NCI-H1417 treated with DMSO at 0.1 percent for 48 hours (cell line): ENCODE measurements at regions not wholly inside any gene's neighbourhood (a gene's known extent, or its start where the extent isn't known, plus 50 kb on each side); places are given as distances from the start of the nearest gene placed in this dataset.

Experiments
- DNase-seq: peaks from one replicate; lab custom pipeline; 2025; lab: John Stamatoyannopoulos, UW

- DNase-seq: no peak
Measured at GRCh38 chr11:116598556-116598955, 174.2 kb downstream of the BUD13 start.

DNA sequence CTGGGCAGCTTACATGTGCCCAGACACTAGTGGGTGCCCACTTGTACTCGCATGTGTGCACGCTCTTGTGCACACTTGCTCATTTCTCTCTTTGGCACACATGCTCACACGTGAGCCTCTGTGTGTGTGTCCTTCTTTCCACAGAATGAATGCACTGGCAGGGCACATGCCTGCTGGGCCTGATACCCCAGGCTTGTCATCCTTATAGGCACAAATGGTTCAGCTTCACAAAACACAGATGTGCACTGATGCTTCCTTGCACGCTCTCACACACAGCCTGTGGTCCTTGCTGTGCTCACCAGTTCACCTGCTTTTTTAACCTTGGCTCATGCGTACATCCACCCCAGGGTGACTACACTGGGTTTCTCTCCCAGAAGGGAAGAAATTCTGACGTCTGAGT, 174.8 kb downstream of the BUD13 start:
- DNase-seq: no peak

- DNase-seq: no peak
Measured at GRCh38 chr11:116596346-116597260, 176.2 kb downstream of the BUD13 start.

DNA sequence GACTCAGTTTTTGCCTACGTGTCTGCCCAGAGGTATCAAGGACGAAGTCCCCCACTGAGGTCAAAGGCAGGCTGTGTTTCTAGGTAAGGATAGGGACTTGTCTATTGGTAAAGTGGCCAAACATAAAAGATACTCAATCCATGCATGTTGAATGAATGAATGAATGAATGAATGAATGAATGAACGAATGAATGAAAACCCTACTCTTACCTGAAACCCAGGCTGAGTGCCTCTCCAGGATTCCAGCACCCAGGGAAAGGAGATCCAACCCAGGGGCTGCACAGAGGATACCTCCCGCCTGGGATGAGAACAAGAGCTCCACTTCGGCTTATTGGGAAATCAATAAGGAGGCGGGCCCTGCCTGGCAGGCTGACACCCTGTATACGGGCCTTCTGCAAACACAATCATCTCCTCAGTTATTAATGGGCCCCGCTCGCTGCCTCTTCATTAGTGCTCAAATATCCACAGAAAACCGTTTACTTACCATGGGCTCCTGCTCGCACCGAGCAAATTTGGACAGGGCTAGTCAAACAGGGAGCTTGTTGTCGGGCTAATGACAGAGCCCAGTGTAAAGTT, 177.4 kb downstream of the BUD13 start:
- peak; percentile 92 for DNase-seq

DNA sequence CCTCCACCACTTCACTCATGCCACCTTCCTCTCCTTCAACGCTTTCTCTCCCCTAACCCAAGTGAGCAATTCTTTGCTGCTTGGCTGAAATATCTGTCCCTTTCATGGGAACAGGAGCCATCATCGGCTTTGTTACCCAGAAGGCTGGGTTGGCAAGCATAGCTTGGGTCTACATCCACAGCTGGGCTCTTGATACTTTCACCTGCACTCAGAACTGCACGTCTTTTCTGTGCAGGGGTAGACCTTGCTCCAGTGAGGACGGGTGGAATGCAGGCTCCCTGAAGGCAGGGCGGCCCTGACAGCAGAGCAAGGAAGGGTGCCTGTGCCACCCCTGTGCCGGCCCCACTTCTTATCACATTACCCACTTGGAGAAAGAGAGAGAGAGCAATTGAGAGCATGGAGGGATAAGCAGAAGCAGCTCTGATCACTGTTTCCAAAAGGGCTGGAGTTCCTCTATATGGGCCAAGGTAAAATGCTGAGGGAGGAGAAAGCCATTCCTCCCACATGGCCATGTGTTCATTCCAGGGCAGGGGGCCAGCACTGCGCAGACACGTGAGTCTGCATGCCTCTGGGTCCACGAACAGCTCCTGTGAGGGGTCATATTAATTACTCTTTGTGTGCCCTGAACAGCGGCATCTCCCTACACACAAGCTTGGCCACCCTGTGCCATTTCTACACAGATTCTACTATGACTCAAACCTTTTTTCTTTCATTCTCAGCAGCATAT, 181.8 kb downstream of the BUD13 start:
- DNase-seq: no peak

DNA sequence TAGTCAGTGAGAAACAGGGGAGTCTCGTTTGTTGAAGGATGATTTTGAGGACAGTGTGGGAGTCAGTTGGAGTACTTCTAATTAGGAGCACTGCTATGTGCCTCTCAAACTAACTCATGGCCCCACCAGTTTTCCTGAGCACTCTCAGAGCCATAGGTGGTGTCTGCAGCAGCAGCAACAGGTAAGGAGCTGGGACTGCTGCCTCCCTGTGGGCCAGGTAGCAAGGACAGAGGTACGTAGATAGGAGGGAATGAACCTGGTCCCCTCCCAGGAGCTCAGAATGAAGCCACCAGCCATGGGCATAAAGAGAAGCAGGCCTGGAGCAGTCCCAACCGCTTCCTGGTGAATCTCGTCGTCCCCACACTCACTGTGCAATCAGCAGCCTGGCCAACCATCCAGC, 183.4 kb downstream of the BUD13 start:
- no peak for DNase-seq

GRCh38 chr11:116586392-116586791, 186.4 kb downstream of the BUD13 start:
- no peak for DNase-seq

- DNase-seq: no peak
Measured at GRCh38 chr11:116582571-116582970, 190.2 kb downstream of the BUD13 start.

- no peak for DNase-seq
Measured at GRCh38 chr11:116581349-116581748, 191.4 kb downstream of the BUD13 start.

- DNase-seq: peak; percentile 60
Measured at GRCh38 chr11:116580799-116581198, 192.0 kb downstream of the BUD13 start.

DNA sequence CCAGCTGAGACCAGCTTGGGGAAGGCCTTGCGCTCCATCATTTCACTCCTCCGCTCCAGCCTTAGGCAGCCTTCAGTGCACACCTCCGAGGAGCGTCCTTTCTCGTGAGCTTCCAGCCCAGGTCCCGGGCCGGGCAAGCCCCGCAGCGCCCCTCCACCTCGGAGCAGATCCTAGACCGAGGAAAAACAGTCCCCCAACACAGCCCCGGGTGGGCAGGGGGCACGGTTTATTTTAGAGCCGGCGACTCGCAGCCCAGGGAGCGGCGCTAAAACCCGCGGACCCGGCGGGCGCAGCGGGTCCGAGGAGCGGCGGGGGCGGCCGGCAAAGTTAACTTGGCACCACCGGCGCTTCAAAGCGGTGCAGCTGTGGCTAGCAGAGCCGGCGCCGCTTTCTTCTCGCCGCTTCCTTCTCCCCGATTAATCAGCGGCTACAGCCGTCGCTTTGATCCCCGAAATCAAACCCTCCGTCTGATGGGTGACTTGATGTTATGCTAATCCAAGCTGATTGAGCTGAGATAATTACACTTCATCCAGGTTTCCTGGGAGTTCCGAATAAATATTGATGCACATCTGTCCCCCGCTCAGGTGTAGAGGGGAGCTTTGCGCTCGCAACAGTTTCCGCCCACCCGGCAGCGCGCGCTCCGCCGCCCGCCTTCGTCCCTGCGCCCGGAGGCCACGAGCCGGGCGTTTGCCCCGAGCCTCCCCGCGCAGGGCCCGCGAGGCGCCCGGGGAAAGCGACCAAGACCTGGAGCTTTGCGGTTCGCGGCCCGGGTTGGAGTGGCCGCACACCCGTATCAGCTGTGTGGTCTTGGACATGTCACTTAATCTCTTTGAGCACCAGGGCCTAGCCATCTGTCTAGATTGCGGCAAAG, 192.7 kb downstream of the BUD13 start:
- DNase-seq: no peak

- no peak for DNase-seq
Measured at GRCh38 chr11:116579031-116579653, 193.6 kb downstream of the BUD13 start.

DNA sequence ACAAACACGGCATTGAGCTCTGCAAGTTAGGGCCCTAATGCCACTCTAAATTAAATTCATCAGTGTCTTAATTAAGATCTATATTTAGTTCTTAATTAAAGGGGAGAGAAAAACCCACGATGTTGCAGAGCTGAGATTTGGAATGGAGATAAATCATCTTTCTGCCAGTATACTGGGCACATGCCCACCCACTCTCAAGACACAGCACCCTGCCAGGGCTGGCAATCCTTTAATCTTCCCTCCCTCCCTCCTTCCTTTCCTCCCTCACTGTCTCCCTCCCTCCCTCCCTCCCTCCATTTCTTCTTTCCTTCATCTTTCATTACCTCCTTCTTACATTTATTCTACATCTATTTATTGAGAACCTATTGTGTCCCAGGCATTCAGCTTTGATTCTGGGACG, 194.8 kb downstream of the BUD13 start:
- no peak for DNase-seq

DNA sequence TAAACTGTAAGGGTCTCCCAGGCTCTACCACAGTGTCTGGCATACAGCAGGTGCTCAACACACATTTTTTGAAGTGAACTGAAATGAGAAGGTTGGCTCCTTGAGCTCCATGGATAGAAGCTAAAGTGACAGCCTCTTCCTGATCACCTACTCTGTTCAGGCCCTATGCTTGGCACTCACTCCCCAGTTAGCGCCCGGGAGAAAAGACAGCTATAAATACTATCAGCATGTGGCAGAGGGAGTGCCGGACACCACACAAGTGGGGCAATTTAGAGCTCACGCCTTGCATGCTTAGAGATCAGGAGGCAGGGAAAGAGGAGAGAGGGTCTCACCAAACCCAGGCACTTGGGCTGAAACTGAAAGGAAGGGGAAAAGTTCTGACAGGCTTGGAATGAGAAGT, 195.5 kb downstream of the BUD13 start:
- DNase-seq: no peak

GRCh38 chr11:116576526-116576925, 196.3 kb downstream of the BUD13 start:
- no peak for DNase-seq

GRCh38 chr11:116567721-116568242, 205.0 kb downstream of the BUD13 start:
- no peak for DNase-seq

DNA sequence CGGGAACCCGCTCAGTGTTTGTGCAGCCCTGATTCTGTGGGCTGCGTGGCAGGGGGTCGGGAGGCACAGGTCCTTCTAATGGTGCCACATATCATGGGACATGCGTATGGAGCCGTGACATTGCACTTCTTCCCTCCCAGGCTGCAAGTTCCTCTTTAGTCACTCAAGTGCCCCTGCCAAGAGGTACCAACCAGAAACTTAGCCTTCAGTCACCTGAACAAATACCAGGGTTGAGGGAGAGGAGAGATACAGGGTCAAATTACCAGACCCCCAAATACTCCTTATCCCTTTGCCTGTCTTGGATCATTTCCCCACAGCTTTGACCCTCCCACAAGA, 209.1 kb downstream of the BUD13 start:
- DNase-seq: no peak

GRCh38 chr11:116563028-116563711, 209.6 kb downstream of the BUD13 start:
- no peak for DNase-seq

- DNase-seq: no peak
Measured at GRCh38 chr11:116560589-116560988, 212.2 kb downstream of the BUD13 start.

- no peak for DNase-seq
Measured at GRCh38 chr11:116558504-116559211, 214.1 kb downstream of the BUD13 start.
